ENCODE measurements at regions not wholly inside any gene's neighbourhood (a gene's known extent, or its start where the extent isn't known, plus 50 kb on each side); places are given as distances from the start of the nearest gene placed in this dataset.

DNA sequence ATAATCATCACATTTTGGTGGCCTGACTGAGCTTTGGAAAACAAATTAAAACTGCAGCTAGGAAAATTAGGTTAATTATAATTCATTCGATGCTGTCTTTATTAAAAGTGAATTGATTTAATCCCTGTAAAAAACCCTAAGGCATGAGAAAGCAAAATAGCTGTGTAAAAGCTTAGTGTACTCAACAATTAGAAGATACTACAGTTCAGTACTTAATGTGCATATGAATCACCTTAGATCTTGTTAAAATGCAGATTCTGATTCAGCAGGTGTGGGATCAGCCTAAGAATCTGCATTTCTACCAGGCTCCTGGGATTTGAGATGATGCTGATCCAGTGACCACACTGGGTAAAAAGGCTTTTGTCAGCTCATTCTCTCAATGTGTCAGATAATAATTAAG lies 559.9 kb upstream of the GOLIM4 start:
- DNase-seq (ENCODE audit: low read depth, low spot score), result no peak

DNA sequence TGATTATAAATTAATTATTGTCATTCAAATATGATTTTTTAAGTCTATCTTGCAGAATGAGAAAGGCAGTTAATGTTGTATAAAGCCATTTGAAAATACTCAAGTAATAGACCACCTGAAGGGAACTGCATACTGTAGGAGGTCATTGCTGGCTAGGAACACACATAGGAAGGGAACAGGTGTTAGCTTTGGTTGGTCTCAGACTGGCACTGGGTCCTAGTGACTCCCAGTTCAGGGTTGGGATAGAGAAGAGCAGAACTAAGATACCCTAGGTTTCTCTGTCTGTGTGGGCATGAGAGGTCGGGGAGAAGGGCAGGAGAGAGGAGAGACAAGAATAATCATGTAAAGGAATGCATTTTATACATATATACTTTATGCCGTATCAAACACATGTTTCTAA lies 559.0 kb upstream of the GOLIM4 start:
- DNase-seq (ENCODE audit: low read depth, low spot score), result no peak

DNA sequence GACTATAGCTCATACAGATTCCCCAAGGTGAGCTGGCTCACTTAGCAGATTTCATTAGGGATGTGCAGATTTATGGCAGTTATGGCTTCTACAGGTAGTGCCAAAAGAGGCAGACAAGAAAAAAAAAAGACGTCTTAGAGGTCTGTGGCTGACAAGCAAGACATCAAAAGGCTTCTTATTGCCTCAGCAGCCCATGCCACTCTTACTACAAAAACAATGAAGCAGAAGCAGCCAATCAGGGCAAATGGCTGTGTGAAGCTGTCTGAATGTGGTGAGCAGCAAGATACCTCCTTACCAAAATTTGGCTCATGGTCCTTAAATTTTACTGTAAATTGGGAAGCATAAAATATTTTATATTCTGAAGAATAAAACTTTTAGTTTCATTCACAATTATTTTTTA lies 557.5 kb upstream of the GOLIM4 start:
- no peak for DNase-seq (ENCODE audit: low read depth, low spot score)

- DNase-seq (ENCODE audit: low read depth, low spot score), result no peak
These were observed 552.6 kb upstream of the GOLIM4 start for GRCh38 chr3:168648321-168648720.

GRCh38 chr3:168647582-168647981 lies 551.9 kb upstream of the GOLIM4 start:
- DNase-seq (ENCODE audit: low read depth, low spot score), result no peak

DNA sequence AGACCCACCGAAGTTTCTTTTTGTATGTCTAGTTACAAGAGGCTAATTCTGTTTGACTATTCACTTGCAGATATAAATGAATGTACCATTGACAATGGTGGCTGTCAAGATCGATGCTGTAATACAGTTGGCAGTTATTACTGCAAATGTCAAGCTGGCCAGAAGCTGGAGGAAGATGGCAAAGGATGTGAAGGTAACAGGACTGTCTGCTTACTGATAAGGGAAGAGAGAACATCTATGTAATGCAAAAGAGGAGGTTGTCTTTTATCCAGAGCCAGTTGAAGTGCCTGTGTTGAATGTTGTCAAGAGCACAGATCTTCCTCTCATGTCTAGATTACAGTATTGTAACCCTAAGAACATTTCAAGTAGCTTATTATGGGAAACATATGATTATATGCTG lies 549.5 kb upstream of the GOLIM4 start:
- no peak for DNase-seq (ENCODE audit: low read depth, low spot score)

GRCh38 chr3:168628549-168628948 lies 532.8 kb upstream of the GOLIM4 start:
- DNase-seq (ENCODE audit: low read depth, low spot score), result no peak

GRCh38 chr3:168625477-168625876 lies 529.8 kb upstream of the GOLIM4 start:
- no peak for DNase-seq (ENCODE audit: low read depth, low spot score)

DNA sequence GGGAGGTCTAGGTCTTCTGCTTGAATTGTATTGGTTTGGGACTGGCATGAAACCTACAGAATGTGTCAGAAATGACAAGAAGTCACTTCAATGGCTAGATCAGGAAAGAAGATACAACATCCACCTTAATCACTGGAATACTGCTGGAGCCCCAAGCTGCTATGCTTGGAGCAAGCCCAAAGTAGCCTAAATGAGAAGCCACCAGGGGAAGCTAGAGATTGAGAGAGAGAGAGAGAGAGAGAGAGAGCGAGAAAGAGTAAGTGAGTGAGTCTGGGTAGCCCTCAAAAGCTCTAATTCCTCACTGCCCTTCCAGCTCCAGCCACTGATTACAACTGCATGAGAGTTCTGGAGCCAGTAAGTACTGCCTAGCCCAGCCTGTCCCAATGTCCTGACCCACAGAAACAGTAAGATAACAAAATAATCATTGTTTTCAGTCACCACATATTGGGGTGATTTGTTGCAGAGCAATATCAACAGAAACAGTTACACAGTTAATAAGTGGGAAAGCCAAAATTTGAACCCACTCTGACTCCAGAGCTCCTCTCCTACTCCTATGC lies 529.2 kb upstream of the GOLIM4 start:
- no peak for DNase-seq (ENCODE audit: low read depth, low spot score)

DNA sequence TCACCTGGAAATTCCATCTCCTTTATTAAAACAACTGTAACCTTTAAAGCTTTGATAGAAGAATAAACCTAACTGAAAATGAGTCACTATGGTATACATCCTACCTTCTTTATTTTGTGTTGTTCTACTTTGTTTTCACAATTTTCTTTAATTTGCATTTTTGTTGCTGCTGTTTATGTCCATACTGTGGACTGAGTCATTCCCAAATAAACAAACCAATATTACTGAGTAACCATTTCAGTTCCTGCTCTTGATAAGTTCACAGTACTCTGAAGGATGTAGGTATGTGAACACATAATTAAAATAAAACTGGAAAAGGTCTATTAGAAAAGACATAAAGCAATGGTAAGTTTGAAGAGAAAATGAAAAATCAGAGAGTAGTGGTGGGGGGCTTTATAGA lies 528.5 kb upstream of the GOLIM4 start:
- DNase-seq (ENCODE audit: low read depth, low spot score), result no peak

- no peak for DNase-seq (ENCODE audit: low read depth, low spot score)
These were observed 527.1 kb upstream of the GOLIM4 start for GRCh38 chr3:168622795-168623194.

- DNase-seq (ENCODE audit: low read depth, low spot score), result peak; percentile 20
These were observed 525.1 kb upstream of the GOLIM4 start for GRCh38 chr3:168620854-168621253.

DNA sequence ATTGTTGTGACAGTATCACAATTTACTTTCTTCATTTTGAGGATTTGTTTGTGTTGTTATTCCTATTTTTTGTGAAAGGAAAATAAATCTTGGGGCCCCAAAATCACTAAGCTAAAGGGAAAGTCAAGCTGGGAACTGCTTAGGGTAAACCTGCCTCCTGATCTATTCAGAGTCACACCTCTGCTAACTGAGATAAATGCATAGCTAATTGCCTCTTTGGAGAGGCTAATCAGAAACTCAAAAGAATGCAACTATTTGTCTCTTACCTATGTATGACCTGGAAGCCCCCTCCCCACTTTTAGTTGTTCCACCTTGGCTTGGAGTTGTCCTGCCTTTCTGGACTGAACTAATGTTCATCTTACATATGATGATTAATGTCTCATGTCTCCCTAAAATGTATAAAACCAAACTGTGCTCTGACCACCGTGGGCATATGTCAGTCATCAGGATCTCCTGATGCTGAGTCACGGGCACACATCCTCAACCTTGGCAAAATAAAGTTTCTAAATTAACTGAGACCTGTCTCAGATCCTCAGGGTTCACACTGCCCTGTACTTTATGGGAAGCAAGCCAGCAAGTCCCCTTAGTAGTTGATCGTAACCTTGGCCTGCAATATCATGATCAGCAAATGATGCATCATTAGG lies 523.2 kb upstream of the GOLIM4 start:
- DNase-seq (ENCODE audit: low read depth, low spot score), result no peak

- no peak for DNase-seq (ENCODE audit: low read depth, low spot score)
These were observed 521.9 kb upstream of the GOLIM4 start for GRCh38 chr3:168617658-168618057.

DNA sequence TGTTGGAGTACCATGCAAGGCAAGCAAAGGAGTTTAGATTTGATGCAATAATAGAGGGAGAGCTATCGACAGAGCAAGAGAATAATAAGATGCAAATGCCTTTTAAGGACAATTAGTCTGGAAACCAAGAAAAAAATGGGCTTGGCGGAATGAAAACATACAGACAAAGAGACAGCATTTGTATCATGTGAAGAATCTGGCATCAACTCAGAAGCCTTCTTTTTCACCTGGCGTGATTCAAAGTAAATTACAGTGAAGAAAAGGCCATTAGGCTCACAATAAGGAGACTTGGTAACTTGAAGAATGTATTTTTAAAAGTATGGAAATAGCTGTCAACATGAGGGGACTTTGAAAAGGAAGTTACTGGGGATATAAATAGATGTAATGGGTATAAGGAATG lies 521.2 kb upstream of the GOLIM4 start:
- DNase-seq (ENCODE audit: low read depth, low spot score), result no peak

- DNase-seq (ENCODE audit: low read depth, low spot score), result no peak
These were observed 519.8 kb upstream of the GOLIM4 start for GRCh38 chr3:168615493-168616020.

DNA sequence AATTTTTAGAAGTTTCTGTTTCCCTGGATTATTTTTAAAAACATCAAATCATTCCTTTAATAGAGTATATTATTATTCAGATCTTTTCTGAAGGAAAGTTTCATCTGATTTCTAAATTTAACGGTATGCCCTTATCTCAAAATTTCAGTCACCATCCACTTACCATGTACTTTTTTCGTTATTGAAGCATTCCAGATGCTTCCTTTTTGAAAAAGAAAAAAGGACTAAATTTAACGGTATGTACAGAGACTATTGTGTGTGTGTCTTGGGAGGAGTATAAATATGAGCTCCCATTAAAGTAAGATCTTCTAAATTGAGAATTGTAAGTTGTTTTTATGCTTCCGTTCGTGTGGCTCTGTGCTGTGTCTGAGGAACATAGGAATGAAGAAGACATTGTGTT lies 517.4 kb upstream of the GOLIM4 start:
- DNase-seq (ENCODE audit: low read depth, low spot score), result no peak

- DNase-seq (ENCODE audit: low read depth, low spot score), result no peak
These were observed 516.9 kb upstream of the GOLIM4 start for GRCh38 chr3:168612671-168613070.

GRCh38 chr3:168611826-168612225 lies 516.1 kb upstream of the GOLIM4 start:
- no peak for DNase-seq (ENCODE audit: low read depth, low spot score)

DNA sequence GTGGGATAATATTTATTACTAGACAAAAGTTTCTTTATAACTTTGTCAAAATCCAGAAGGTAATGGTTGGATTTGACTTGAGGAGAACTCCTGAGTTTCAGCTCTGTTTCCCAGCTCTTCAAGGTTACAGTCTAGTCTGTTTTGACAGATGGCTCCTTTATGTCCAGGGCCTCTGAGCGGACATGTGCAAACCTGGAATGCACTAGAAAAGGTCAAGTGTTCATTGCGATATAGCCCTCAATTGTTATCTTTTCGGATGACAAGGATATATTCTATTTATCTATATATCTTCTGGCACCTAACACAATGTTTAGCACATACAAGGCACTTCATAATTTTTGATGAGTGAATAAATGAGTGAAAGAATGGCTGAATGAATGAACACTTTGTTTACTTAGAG lies 513.2 kb upstream of the GOLIM4 start:
- DNase-seq (ENCODE audit: low read depth, low spot score), result no peak

DNA sequence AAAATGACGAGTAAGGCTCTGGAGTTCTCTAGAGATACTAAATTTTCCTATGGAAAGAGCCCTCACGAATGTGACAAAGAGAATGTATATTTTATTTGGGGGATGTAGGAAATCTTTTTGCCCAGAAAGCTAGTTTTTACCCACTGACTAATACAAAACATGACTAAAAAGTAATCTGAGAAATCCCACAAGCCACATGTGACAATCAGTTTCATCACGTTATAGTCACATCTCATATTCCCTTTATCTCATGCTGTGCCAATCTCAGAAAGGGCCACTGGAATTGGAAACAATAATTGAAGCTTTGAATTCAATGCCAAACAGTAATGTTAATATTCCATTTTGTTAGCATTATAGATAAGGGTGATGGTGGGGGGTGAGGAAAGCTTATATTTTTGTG lies 509.0 kb upstream of the GOLIM4 start:
- DNase-seq (ENCODE audit: low read depth, low spot score), result no peak

GRCh38 chr3:168598250-168598649 lies 502.5 kb upstream of the GOLIM4 start:
- DNase-seq (ENCODE audit: low read depth, low spot score), result no peak

- no peak for DNase-seq (ENCODE audit: low read depth, low spot score)
These were observed 500.6 kb upstream of the GOLIM4 start for GRCh38 chr3:168596175-168596823.

Measured in iPS DF 19.7 (cell line).